A673 (cell line): ENCODE measurements at regions not wholly inside any gene's neighbourhood (a gene's known extent, or its start where the extent isn't known, plus 50 kb on each side); places are given as distances from the start of the nearest gene placed in this dataset.

Source experiments
- EZH2 ChIP-seq: fragments of 200-600 bp; sonication (generic); IDR thresholded peaks from 2 replicates; pipeline ENCODE4 v1.6.1; 2017; ENCODE audit warnings: borderline replicate concordance, low read depth, mild to moderate bottlenecking, mixed read lengths, antibody characterized with exemption, low read length; ENCODE audit not compliant: poor library complexity, severe bottlenecking
- TF ChIP-seq, protein P1 (sequence below): fragments of 300-800, 200-600 bp; sonication (generic); conservative IDR thresholded peaks from 2 replicates; pipeline ENCODE4 v1.5.1; 2017; ENCODE audit warnings: low read depth, mild to moderate bottlenecking, antibody characterized with exemption, low read length, moderate library complexity, mixed read lengths

DNA sequence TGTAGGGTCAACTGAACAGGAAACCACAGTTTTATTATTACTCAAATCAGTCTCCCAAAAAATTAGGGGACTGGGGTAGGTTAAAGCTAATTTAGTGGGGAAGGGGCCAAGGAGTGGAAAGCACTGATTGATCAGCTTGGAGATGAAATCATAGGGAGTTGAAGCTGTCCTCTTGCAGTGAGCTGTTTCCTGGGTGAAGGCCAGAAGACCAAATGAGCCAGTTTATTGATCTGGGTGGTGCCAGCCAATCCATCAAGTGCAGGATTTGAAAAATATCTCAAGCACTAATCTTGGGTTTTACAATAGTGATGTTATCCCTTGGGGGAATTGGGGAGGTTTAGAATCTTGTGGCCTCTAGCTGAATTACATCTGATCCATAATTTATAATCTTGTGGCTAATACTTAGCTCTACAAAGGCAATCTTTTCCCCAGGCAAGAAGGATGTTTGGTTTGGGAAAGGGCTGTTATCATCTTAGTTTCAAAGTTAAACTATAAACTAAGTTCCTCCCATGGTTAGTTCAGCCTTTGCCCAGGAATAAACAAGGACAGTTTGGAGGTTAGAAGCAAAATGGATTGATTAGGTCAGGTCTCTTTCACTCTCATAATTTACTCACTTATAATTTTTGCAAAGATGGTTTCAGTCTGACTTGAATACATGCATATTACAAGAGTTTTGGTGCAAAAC, 773.5 kb downstream of the XPNPEP1 start:
- TF ChIP-seq, protein P1, sequence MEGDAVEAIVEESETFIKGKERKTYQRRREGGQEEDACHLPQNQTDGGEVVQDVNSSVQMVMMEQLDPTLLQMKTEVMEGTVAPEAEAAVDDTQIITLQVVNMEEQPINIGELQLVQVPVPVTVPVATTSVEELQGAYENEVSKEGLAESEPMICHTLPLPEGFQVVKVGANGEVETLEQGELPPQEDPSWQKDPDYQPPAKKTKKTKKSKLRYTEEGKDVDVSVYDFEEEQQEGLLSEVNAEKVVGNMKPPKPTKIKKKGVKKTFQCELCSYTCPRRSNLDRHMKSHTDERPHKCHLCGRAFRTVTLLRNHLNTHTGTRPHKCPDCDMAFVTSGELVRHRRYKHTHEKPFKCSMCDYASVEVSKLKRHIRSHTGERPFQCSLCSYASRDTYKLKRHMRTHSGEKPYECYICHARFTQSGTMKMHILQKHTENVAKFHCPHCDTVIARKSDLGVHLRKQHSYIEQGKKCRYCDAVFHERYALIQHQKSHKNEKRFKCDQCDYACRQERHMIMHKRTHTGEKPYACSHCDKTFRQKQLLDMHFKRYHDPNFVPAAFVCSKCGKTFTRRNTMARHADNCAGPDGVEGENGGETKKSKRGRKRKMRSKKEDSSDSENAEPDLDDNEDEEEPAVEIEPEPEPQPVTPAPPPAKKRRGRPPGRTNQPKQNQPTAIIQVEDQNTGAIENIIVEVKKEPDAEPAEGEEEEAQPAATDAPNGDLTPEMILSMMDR, result no peak
- TF ChIP-seq EZH2, result no peak
